ENCODE measurements at regions not wholly inside any gene's neighbourhood (a gene's known extent, or its start where the extent isn't known, plus 50 kb on each side); places are given as distances from the start of the nearest gene placed in this dataset.
"Not testable (repeated sequence)": the region's sequence is repeated elsewhere in the genome, so short reads cannot be mapped to it uniquely, and the experiment has no call there.

DNA sequence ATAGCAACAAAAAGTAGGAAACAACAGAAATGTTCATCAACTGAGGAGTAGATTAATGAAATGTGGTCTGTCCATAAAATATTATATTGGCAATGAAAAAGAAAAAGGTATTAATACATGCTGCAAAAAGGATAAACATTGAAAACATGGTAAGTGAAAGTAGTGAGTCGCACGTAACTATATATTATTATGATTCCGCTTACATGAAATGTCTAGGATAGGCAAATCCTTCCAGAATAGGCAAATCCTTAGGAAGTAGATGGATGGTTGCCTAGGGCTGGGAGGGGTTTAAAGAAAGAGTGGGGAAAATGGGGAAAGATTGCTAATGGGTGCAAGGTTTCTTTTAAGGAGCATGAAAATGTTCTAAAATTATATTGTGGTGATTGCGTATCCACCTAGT lies 198.1 kb upstream of the WSB1 start:
- DNase-seq (ENCODE audit: low spot score): not testable (repeated sequence)

DNA sequence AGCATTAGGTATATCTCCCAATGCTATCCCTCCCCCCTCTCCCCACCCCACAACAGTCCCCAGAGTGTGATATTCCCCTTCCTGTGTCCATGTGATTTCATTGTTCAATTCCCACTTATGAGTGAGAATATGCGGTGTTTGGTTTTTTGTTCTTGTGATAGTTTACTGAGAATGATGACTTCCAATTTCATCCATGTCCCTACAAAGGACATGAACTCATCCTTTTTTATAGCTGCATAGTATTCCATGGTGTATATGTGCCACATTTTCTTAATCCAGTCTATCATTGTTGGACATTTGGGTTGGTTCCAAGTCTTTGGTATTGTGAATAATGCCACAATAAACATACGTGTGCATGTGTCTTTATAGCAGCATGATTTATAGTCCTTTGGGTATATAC lies 194.6 kb upstream of the WSB1 start:
- not testable (repeated sequence) for DNase-seq (ENCODE audit: low spot score)

GRCh38 chr17:27104605-27105221 lies 189.2 kb upstream of the WSB1 start:
- not testable (repeated sequence) for DNase-seq (ENCODE audit: low spot score)

- no peak for DNase-seq (ENCODE audit: low spot score)
Observed at GRCh38 chr17:27105636-27106035, 188.3 kb upstream of the WSB1 start.

GRCh38 chr17:27106347-27106981 lies 187.4 kb upstream of the WSB1 start:
- no peak for DNase-seq (ENCODE audit: low spot score)

GRCh38 chr17:27106982-27107360 lies 186.9 kb upstream of the WSB1 start:
- DNase-seq (ENCODE audit: low spot score): no peak

DNA sequence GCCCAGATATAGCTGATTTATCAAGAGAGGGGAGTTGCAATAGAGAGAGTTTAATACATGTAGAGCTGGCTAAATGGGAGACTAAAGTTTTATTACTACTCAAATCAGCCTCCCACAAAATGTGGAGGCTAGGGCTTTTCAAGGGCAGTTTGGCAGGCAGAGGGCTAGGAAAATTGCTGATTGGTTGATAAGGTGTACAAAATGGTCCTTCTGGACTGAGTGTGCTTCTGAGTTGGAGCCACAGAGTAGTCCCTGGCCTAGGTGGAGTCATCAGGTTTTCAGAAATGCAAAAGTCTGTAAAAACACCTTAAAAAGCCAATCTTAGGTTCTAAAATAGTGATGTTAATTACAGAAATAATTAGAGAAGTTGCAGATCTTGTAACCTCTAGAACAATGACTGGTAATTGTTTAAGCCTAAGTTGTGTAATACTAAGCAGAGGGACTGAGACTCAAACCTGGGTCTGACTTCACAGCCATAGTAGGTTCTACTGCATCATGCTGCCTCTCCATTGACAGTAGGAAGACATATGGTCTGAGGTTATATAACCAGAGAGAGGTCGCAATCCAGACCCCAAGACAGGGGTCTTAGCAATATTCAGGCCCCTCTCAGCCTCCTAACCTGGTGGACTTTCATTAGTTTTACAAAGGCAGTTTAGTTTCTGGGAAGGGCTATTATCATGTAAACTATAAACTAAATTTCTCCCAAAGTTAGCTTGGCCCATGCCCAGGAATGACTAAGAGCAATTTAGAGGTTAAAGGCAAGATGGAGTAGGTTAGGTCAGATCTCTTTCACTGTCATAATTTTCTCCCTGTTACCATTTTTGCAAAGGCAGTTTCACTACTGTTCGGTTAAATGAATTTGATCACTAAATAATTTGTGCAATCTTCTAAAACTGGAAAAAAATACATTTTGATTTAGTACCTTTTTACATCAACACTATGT lies 186.3 kb upstream of the WSB1 start:
- DNase-seq (ENCODE audit: low spot score): not testable (repeated sequence)

DNA sequence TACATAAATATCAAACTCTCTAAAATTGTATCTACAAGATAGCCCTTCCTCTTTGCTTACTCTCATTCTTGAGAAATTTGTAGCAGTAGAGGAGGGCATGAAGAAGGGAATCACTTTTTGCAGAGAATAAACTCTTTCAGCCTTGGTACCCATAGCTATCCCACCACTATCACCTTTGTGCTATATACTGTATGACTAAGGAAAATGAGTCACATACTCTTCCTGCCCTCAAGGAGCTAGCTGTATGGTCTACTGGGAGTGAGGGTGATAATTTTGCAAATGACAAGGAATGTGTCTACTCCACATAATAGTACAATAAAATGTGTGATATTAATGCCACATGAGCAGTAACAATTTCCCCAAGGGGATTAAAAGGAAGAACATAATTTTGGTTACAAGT lies 184.6 kb upstream of the WSB1 start:
- DNase-seq (ENCODE audit: low spot score): no peak

DNA sequence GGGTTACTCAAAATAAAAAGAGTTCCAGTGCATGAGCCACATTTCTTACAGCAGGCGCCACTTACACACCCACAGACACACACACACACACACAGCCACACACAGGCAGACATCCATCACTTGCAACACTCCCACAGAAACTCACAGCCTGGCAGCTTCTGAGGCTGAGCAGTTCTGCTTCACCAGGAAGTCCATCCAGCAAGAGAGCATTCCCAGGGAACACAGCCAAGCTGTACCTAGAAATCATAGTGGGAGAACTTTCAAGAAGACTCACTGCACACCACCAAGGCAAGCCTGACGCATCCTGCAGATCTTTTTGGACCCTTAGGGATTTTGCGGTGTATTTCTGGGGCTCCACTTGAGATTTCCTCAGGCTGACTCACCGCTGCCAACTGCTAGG lies 140.9 kb upstream of the WSB1 start:
- no peak for DNase-seq (ENCODE audit: low spot score)

GRCh38 chr17:27155866-27156265 lies 138.0 kb upstream of the WSB1 start:
- no peak for DNase-seq (ENCODE audit: low spot score)

GRCh38 chr17:27157297-27157696 lies 136.6 kb upstream of the WSB1 start:
- DNase-seq (ENCODE audit: low spot score): no peak

GRCh38 chr17:27157898-27158297 lies 136.0 kb upstream of the WSB1 start:
- no peak for DNase-seq (ENCODE audit: low spot score)

DNA sequence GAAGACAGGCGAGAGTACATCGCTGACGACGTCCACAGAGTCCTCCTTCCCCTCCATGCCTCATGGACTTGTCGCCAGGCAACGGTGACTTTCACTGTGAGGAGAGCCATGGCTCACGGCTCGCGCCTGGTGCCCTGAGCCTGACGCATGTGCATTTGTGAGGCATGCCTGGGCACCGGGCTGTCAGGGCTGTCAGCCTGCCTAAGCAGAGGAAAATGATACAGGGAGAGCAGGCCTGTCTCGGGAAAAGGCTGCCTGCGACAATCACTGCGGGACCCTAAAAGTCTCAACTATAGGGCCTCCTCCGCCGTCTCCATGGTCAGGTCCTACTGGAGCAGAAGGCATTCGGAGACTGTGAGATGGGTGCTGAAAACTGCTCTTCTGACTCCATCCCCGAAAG lies 135.5 kb upstream of the WSB1 start:
- no peak for DNase-seq (ENCODE audit: low spot score)

GRCh38 chr17:27180322-27180721 lies 113.6 kb upstream of the WSB1 start:
- no peak for DNase-seq (ENCODE audit: low spot score)

GRCh38 chr17:27181379-27181925 lies 112.5 kb upstream of the WSB1 start:
- DNase-seq (ENCODE audit: low spot score): not testable (repeated sequence)

- no peak for DNase-seq (ENCODE audit: low spot score)
Observed at GRCh38 chr17:27181935-27182334, 112.0 kb upstream of the WSB1 start.

DNA sequence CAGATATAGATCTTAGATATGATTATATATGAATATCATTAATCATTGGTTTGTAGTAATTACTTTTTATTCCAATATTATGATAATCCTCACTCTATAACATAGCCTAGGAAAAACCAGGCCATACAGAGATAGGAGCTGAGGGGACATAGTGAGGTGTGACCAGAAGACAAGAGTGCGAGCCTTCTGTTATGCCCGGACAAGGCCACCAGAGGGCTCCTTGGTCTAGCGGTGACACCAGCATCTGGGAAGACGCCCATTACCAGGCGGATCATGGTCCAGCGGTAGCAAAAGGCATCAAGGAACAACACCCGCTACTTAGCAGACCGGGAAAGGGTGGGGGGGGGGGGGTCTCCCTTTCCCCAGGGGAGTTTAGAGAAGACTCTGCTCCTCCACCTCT lies 96.4 kb upstream of the WSB1 start:
- not testable (repeated sequence) for DNase-seq (ENCODE audit: low spot score)

- no peak for DNase-seq (ENCODE audit: low spot score)
Observed at GRCh38 chr17:27199948-27200347, 94.0 kb upstream of the WSB1 start.

DNA sequence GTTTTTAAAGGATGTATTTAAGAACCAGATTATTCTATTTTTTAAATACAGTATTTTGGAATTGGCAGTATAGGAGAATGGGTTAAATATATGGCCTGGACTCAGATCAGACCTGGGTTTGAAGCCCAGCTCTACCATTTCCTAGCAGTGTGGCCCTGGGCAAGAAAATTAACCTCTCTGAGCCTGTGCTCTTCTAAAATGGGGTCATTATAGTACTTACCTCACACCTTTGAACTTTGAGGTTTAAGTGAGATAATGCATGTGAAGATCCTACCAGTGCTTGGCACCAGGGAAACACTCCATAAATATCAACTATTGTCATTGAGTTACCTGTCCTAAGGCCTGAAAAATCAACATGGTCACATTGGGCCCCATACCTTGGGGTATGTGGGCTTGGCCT lies 93.4 kb upstream of the WSB1 start:
- DNase-seq (ENCODE audit: low spot score): no peak

- DNase-seq (ENCODE audit: low spot score): no peak
Observed at GRCh38 chr17:27203241-27203640, 90.7 kb upstream of the WSB1 start.

- DNase-seq (ENCODE audit: low spot score): no peak
Observed at GRCh38 chr17:27206447-27206846, 87.5 kb upstream of the WSB1 start.

GRCh38 chr17:27207073-27207513 lies 86.8 kb upstream of the WSB1 start:
- DNase-seq (ENCODE audit: low spot score): peak; percentile 78

DNA sequence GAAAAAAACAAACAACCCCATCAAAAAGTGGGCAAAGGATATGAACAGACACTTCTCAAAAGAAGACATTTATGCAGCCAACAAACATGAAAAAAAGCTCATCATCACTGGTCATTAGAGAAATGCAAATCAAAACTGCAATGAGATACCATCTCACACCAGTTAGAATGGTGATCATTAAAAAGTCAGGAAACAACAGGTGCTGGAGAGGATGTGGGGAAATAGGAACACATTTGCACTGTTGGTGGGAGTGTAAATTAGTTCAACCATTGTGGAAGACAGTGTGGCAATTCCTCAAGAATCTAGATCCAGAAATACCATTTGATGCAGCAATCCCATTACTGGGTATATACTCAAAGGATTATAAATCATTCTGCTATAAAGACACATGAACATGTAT lies 85.5 kb upstream of the WSB1 start:
- not testable (repeated sequence) for DNase-seq (ENCODE audit: low spot score)

Data from LoVo (cell line).